Omental fat pad (tissue), 3 donors: ENCODE measurements at regions not wholly inside any gene's neighbourhood (a gene's known extent, or its start where the extent isn't known, plus 50 kb on each side); places are given as distances from the start of the nearest gene placed in this dataset.

Experiments used
- ATAC-seq: fragments of 150-250 bp; one replicate; pipeline ENCODE4 v1.9.1; 2016; ENCODE audit warnings: mild to moderate bottlenecking, moderate library complexity; ENCODE audit not compliant: low FRiP score
- DNase-seq: peaks from one replicate; pipeline ENCODE4 v3.0.0-alpha.2; 2019; ENCODE audit warnings: low spot score
- TF ChIP-seq, protein P1 (sequence below), 3 donors: fragments of 450-650 bp; IDR thresholded peaks; one replicate each; pipeline ENCODE4 v1.5.1; 2016 to 2017; ENCODE audit warnings: antibody characterized with exemption in 3 of 3, mild to moderate bottlenecking in 3 of 3, moderate library complexity in 2 of 3

DNA sequence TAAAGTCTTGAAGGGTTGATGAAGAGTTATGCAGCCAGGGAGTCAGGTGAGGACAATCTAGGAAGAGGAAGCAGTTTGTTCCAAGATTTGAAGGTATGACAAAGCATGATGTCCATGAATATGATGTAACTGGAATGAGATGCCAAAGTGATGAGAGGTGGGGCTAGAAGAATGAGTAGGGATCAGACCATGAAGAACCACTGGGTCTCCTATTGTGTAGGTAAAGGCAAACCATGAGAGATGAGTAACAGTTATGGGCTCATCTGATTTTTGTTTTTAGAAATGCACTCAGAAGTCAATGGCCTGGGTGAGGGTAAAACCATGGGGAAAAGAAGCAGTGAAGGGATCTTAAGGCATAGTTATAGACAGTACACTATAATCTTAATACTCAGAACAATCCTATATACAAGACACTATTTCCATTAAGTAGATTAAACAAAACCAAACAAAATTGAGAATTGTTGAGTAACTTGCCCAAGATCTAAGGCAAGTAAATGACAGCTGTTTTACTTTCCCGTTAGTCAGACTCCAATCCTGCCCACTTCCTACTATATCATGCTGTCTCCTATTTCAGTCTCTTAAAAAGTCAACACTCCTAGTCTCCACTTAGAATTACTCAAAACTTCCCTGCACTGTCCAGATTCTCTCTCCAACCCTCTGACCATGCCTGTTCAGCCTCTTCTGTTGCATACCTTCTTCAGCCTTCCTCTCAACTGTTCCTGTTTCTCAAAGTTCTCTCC, 393.8 kb upstream of the MEF2C start:
- DNase-seq (no peak), ATAC-seq (no peak)
- TF ChIP-seq, protein P1, sequence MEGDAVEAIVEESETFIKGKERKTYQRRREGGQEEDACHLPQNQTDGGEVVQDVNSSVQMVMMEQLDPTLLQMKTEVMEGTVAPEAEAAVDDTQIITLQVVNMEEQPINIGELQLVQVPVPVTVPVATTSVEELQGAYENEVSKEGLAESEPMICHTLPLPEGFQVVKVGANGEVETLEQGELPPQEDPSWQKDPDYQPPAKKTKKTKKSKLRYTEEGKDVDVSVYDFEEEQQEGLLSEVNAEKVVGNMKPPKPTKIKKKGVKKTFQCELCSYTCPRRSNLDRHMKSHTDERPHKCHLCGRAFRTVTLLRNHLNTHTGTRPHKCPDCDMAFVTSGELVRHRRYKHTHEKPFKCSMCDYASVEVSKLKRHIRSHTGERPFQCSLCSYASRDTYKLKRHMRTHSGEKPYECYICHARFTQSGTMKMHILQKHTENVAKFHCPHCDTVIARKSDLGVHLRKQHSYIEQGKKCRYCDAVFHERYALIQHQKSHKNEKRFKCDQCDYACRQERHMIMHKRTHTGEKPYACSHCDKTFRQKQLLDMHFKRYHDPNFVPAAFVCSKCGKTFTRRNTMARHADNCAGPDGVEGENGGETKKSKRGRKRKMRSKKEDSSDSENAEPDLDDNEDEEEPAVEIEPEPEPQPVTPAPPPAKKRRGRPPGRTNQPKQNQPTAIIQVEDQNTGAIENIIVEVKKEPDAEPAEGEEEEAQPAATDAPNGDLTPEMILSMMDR (IDR thresholded peaks at IDR 0.05): no peak

DNA sequence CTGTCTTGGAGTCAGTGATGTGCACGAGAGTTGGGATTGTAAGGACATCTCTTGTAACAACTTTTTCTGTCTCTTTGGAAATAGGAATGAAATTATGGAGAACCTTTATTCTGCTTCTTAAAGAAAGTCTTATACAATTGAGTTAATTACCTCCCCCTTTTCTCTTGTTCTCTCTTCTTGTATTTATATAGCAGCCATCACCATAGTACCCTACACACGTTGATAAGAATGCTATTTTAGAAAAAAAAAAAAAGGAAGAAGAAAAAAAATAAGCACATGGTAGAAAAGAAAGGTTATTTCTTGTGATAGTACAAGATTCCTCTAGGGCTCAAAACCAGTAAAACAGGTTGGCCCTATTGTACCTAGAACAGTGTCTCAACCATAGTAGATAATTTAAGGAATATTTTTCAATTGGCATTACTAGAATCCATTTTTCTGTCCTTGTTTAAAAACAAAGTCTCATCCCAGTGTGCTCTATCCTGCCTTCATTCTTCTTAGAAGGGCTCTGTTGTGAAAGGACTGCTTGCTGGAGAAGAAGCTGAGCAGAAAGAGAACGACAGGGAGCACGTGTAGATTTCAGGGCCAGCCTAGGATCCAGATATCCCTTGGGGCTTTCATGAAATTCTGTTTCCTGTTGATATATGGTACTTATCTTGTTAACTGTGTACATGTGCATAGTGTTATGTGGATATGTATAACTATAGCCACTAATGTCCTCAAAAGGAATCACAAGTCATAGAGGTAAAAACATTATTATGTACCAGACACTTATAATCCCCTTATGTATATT, 392.3 kb upstream of the MEF2C start:
- TF ChIP-seq, protein P1 (IDR thresholded peaks at IDR 0.05): no peak
- ATAC-seq: no peak
- DNase-seq: no peak

DNA sequence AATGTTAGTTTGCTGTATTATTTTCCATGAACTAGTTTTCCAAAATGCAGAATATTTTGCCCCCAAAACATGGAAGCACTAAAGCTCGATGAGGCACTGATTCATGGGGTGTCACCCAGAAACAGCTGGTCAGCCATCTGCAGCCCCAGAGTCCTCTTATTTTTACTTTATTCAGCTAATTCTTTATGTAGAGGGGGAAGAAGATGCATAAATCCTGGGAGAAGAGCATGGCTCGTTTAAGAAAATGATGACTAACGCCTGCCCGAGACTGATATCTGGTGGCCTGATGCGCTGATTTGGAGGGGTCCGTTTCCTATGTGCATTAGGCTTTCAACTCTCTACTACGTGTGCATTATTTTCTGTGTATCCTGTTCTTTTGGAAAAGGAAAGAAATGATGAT, 390.3 kb upstream of the MEF2C start:
- DNase-seq (no peak), ATAC-seq (no peak)
- TF ChIP-seq, protein P1 (IDR thresholded peaks at IDR 0.05): no peak

DNA sequence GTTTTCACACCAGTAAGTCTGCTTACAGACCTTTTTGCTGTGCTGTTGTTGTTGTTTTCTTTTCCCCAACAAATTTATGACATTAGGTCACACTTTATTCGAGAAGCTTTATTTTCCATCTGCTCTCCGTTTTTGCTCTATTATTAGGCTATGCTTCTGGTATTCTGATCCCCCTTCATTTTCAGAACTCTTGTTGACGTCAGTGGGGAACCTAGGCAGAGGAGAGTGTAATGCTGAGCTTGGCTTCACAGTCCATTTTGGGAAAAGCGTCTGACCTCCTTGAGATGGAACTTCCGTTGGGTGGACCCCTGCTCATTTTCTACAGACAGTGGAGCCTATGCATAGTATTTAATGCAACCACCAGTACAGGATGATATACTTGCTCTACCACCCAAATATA, 387.9 kb upstream of the MEF2C start:
- no peak for ATAC-seq
- no peak for DNase-seq
- TF ChIP-seq, protein P1 (IDR thresholded peaks at IDR 0.05): no peak

DNA sequence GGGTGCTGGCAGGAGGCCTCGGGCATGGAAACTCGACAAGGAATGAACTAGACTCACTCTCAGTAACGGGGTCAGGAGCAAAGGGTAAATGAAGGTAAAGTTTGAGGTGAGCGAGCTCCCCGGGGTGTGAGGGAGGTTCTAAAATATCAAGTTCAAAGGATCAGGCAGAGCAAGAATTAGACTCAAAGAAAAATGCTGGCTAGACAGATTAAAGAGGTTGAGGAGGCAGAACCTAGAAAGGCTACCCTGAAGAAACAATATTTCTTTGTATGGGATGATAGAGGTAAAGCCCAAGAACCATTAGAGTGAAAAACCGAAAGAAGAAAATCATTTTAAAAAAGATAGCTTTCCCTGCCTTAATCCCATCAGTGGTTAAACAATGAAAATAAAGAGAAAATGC, 386.7 kb upstream of the MEF2C start:
- TF ChIP-seq, protein P1 (IDR thresholded peaks at IDR 0.05): no peak
- ATAC-seq: no peak
- no peak for DNase-seq

DNA sequence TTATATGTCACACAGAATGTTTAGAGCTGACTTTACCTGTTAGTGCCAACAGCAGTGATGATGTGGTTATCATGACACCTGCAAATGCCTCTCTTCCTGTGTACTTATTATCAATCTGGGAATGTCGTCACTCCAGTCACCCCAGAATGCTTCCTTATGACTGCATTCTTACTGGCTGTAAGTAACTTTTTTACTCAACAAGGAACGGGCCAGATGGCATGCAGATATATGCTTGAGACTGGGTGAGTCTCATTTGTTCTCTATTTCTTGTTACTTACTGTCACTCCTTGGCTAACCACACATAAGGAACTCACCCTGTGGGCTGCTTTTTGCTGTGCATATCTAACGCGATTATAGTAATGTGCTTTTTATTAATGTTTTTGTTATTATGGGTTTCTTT, 385.5 kb upstream of the MEF2C start:
- ATAC-seq (no peak), DNase-seq (no peak)
- TF ChIP-seq, protein P1 (IDR thresholded peaks at IDR 0.05): no peak

DNA sequence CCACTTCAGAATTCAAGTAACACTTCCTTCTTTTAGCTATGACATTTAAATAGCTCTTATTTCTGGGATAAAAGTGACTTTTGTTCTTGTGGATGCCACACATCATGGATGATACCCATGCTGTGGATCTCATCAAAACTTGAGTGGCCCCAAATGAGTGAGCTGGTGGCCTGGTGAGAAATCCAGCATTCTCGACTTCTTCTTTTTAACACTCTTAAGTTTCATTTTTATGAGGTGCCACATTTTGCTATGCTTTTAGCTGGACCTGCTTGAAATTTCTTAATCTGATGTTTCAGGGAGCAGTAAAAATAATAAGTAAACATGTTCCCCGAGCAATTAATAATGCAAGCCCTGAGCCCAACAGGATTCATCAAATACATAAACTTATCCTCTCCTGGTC, 384.8 kb upstream of the MEF2C start:
- TF ChIP-seq, protein P1 (IDR thresholded peaks at IDR 0.05): no peak
- ATAC-seq (no peak), DNase-seq (no peak)
